Left colon (tissue), 2 donors: ENCODE measurements at regions not wholly inside any gene's neighbourhood (a gene's known extent, or its start where the extent isn't known, plus 50 kb on each side); places are given as distances from the start of the nearest gene placed in this dataset.
"Not testable (repeated sequence)": the region's sequence is repeated elsewhere in the genome, so short reads cannot be mapped to it uniquely, and the experiment has no call there.

ENCODE experiments used
- ATAC-seq: fragments of 200-7000 bp; cut with Tn5 transposase; one replicate; pipeline ENCODE4 v1.9.1; 2020; ENCODE audit warnings: mild to moderate bottlenecking, moderate library complexity
- DNase-seq, 2 donors: peaks; one replicate each; pipeline ENCODE4 v3.0.0-alpha.2; 2020
- intact Hi-C, 2 donors: fragments of 100-400 bp; cut with DNase I in 1 of 2; cut with micrococcal nuclease in 1 of 2; formaldehyde crosslinking; loops; one replicate each; pipeline versions ENCODE4 v1.11.2 to v1.14.0; 2022; cut with DNase I, micrococcal nuclease
- donor health status: DM: no; HTN: no; CAD: no.
- donor health status: DM: yes; HTN: yes; CAD: no.

GRCh38 chr7:13188922-13189321 lies 501.5 kb downstream of the ARL4A start:
- intact Hi-C loops, result no loop called here
- no peak for DNase-seq
- ATAC-seq, result no peak

DNA sequence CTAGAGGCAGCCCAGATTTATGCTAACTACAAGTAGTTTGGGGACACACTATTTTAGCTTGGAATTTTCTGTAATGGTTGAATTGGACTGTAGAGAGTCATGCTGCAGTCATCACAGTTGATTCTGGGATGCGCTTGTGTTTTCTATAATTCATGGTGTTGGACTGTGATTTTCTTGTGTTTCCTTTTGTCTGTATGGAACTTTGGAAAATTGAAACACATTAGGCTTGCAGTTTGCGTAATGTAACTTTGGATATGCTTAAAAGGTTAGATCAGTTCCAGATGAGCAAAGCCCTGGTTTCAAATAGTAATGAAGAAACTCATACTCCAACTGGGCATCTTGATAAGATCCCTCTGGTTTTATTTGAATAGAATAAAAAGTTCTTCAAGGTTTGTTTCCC lies 502.2 kb downstream of the ARL4A start:
- intact Hi-C loops, result no loop called here
- ATAC-seq (no peak), DNase-seq (no peak)

DNA sequence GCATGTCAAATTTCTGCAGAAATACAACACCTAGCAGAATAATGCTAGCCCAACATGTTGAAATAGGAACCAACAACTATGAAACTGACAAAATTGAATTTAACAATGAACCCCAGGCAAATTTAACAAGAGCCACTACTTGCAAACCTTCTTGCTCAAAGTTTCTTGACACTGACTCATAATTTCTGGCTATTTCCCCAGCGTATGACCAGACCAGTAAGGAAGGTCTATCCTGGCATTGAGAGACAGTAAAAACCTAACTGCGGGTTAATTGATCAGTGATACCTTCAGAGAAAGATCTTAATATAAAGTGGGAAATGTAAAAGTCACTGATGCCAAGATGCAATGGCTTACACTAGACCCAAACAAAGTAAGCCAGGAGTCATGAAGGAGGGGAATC lies 510.1 kb downstream of the ARL4A start:
- intact Hi-C loops, result no loop called here
- no peak for DNase-seq
- ATAC-seq, result no peak

DNA sequence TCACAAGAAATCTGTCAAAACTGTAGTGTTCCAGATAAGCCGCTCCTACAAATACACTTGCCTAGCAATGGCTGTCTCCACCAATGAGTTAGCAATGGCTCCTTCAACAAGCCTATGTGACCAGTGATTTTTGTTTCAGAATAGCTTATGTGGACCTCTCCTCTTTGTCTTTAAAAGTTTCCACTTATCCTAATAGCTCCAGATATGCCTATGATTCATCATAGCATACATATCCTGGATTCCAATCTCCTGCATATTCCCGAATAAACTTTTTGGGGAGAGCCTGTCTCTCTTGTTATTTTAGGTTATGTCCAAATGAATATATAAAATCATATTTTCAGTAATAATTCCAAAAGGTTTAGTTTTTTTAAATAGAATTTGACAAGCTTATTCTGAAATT lies 510.6 kb downstream of the ARL4A start:
- ATAC-seq (no peak), DNase-seq (no peak)
- intact Hi-C loops, result no loop called here

GRCh38 chr7:13198727-13199126 lies 511.3 kb downstream of the ARL4A start:
- ATAC-seq, result no peak
- intact Hi-C loops, result no loop called here
- DNase-seq, result no peak

DNA sequence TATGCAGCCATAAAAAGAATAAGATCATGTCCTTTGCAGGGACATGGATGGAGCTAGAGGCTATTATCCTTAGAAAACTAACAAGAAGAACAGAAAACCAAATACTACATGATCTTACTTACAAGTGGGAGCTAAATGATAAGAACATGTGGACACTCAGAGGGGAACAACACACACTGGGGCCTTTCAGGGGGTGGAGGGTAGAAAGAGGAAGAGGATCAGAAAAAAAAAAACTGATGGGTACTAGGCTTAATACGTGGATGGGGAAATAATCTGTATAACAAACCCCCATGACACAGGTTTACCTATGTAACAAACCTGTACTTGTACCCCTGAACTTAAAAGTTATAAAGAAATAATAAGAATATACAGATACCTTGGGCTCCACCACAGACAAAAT lies 514.2 kb downstream of the ARL4A start:
- intact Hi-C loops, result no loop called here
- DNase-seq (no peak), ATAC-seq (no peak)

DNA sequence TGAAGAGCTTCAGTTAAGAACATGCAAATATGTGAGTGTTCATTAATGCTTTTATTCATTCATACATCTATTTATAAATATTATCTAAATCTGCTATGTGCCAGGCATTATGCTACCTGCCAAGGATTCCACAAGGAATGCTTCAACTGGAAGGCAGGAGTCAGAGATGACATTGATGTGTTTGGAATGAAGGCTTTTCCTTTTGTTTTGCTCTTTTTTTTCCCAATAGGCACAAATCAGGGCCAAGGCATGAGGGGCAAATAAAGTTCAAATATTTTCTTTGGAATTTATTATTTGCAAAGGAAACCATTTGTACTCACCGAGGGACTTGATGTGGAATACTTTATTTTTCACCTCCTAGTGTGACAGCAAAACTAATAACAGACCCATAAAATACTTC lies 530.3 kb downstream of the ARL4A start:
- intact Hi-C loops, result no loop called here
- ATAC-seq, result no peak
- DNase-seq, result no peak

- DNase-seq (no peak), ATAC-seq (no peak)
- intact Hi-C loops, result no loop called here
These were observed 537.6 kb downstream of the ARL4A start for GRCh38 chr7:13225068-13225467.

- no peak for ATAC-seq
- intact Hi-C loops, result no loop called here
- DNase-seq, result no peak
These were observed 539.0 kb downstream of the ARL4A start for GRCh38 chr7:13226385-13226784.

GRCh38 chr7:13231216-13231615 lies 543.8 kb downstream of the ARL4A start:
- DNase-seq (no peak), ATAC-seq (no peak)
- intact Hi-C loops, result no loop called here

DNA sequence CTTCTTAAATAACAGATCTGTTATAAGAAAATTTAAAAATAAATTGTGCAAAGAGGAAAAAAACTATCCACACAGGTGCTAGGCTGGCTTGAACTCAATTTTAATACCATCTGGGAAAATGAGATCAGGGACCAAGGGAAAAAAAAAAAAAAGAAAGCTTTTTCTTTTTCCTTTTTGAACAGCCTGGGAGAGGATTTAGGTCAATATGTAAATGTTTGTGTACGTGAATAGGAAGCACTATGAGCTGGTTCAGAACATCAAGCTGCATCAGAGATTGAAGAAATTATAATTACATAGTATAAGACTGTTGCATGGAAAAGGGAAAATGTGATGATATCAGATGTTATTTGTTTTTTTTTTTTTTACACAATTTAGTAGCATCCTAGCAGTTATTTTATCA lies 548.0 kb downstream of the ARL4A start:
- ATAC-seq (no peak), DNase-seq (no peak)
- intact Hi-C loops, result no loop called here

DNA sequence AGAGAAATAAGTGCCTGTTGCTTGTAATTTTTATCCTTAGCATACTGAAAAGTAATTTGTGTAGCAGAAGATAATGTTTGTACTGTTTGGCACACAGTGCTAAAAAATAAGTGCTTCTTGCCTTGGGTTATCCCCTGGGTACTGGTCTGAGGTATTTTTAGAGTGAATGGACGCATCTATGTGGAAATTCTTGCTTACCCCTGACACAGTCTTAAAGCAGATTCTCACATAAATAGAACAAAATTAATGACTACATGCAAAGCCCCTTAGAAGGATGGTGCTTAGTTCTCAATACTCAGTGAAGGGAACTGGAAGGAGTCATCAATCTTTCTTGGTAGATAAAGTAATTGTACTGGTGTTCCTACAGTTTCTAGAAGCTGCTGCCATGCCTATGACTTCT lies 548.6 kb downstream of the ARL4A start:
- DNase-seq (no peak), ATAC-seq (no peak)
- intact Hi-C loops, result no loop called here

DNA sequence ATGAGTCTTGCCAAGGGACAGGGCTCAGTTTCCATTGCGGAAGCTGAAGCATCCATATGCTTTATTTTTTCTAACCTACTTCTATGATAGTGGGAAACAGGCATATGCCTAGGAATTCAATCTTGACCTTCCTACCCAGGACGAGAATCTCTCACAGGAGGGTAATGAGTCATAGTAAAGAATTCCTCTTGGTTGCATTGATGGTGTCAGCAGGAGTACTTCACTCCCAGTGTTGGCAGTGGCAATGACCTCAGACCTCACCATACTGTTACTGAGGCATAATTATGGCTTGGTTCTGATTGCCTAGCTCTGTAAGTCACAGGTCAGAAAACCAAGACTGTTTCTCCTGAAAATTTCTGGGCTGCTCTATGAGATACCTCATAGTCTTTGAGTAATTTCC lies 552.9 kb downstream of the ARL4A start:
- intact Hi-C loops, result no loop called here
- ATAC-seq (no peak), DNase-seq (no peak)

DNA sequence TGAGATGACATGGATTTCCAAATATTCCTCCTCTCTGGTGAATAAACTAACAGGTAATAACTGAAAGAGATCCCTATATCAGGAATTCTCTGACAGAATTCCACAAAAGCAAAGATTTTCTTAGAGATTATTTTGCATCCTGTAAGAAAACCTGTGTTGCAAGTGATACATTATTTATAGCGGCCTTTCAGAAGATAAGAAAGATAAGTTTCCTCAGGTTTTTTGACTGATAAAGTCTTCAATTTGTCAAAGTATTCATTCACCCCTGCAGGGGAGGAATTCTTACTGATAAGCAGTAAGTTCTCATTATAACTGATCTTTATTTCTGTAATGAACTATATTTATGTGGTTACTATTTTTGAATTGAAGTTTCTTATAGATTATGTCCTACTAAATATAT lies 554.0 kb downstream of the ARL4A start:
- no peak for DNase-seq
- intact Hi-C loops, result no loop called here
- ATAC-seq, result no peak

GRCh38 chr7:13257661-13258060 lies 570.2 kb downstream of the ARL4A start:
- intact Hi-C loops, result no loop called here
- DNase-seq (no peak), ATAC-seq (no peak)

- ATAC-seq, result no peak
- DNase-seq, result no peak
- intact Hi-C loops, result no loop called here
These were observed 571.0 kb downstream of the ARL4A start for GRCh38 chr7:13258386-13258785.

- DNase-seq (no peak), ATAC-seq (no peak)
- intact Hi-C loops, result loop anchor here in 1 of 2 donors (5.0 to 10.0 kb wide), 2 partner anchors 625 to 738 kb away; no protein-coding TSS in a partner anchor
These were observed 572.5 kb downstream of the ARL4A start for GRCh38 chr7:13259930-13260329.

GRCh38 chr7:13262929-13263530 lies 575.6 kb downstream of the ARL4A start:
- no peak for DNase-seq
- intact Hi-C loops, result loop anchor here in 1 of 2 donors (5.0 to 10.0 kb wide), 2 partner anchors 628 to 741 kb away; no protein-coding TSS in a partner anchor
- peak; percentile 44 for ATAC-seq

DNA sequence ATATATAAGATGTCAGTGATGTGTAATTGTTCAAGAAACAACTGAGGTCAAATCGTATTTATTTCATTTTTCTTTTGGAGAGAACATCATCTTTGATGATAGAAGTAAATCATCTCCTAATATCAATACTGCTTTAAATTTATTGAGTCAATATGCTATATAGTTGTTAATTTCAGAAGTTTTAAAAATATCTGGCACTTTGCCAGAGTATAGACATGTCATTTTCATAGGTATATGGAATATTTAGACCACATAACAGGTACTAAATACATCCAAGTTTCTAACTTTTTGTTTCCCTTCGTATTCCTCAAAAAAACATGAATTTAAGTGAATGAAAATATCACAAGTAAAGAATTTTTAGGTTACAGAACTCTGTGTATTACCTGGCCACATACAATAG lies 577.8 kb downstream of the ARL4A start:
- ATAC-seq, result no peak
- DNase-seq, result no peak
- intact Hi-C loops, result loop anchor here in 1 of 2 donors (5.0 to 10.0 kb wide), 2 partner anchors 630 to 733 kb away; no protein-coding TSS in a partner anchor

GRCh38 chr7:13274205-13274604 lies 586.8 kb downstream of the ARL4A start:
- ATAC-seq, intact Hi-C loops, DNase-seq: not testable (repeated sequence)

DNA sequence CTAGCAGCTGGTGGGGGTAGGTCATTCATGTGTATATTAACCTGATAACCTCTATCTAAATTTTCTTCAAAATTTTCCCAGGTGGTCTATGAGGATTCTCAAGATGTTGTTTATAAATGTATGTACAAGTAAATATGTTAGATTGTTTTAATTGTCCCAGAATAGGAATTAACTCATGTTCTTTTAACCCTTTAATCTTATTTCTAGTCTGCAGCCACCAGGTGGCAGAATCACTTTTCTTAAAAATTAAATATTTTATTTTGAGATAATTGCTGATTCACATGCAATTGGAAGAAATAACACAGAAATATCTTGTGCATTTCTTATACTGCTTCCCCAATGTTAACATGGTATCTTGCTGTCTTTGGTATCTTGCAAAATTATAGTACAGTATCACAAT lies 589.5 kb downstream of the ARL4A start:
- intact Hi-C loops, result no loop called here
- ATAC-seq (no peak), DNase-seq (no peak)
